ENCODE measurements at regions not wholly inside any gene's neighbourhood (a gene's known extent, or its start where the extent isn't known, plus 50 kb on each side); places are given as distances from the start of the nearest gene placed in this dataset.
"Not testable (repeated sequence)": the region's sequence is repeated elsewhere in the genome, so short reads cannot be mapped to it uniquely, and the experiment has no call there.

- TF ChIP-seq EZH2phosphoT487 (IDR thresholded peaks at IDR 0.05; ENCODE audit: borderline replicate concordance, low read length) (no peak), CTCF (IDR thresholded peaks at IDR 0.05; ENCODE audit: low read depth, low read length, poor library complexity, severe bottlenecking) (no peak)
- no peaks in the 10 kb centered on the region for H3K79me2 ChIP-seq (ENCODE audit: control insufficient read depth, low read length)
- no peaks in the 10 kb centered on the region for H3K9me2 ChIP-seq (replicated peaks; ENCODE audit: control insufficient read depth, low read length)
- no peaks in the 10 kb centered on the region for H3K27me3 ChIP-seq (ENCODE audit: control insufficient read depth, low read length)
- H3K9me3 ChIP-seq (ENCODE audit: control insufficient read depth, insufficient read depth, low read length), result no peaks in the 10 kb centered on the region
- no peaks in the 10 kb centered on the region for H3K36me3 ChIP-seq (ENCODE audit: control insufficient read depth, low read length)
- no peaks in the 10 kb centered on the region for H4K20me1 ChIP-seq (ENCODE audit: control insufficient read depth, insufficient read depth, low read depth, low read length)
- no peak overlapping the region for H3K4me3 ChIP-seq (ENCODE audit: low read length)
- H3F3A ChIP-seq (ENCODE audit: control insufficient read depth, insufficient read depth), result no peaks in the 10 kb centered on the region
- no peak overlapping the region for H3K4me2 ChIP-seq (ENCODE audit: low read length)
- no peaks in the 10 kb centered on the region for H3K4me1 ChIP-seq (ENCODE audit: control insufficient read depth, low read length)
- no peak overlapping the region for H3K27ac ChIP-seq (ENCODE audit: low read depth, low read length)
Observed at GRCh38 chr16:59634004-59634579, 900.0 kb upstream of the GOT2 start.

- H3F3A ChIP-seq (ENCODE audit: control insufficient read depth, insufficient read depth), result no peaks in the 10 kb centered on the region
- H3K9me3 ChIP-seq (ENCODE audit: control insufficient read depth, insufficient read depth, low read length), result no peaks in the 10 kb centered on the region
- no peaks in the 10 kb centered on the region for H4K20me1 ChIP-seq (ENCODE audit: control insufficient read depth, insufficient read depth, low read depth, low read length)
- no peaks in the 10 kb centered on the region for H3K9me2 ChIP-seq (replicated peaks; ENCODE audit: control insufficient read depth, low read length)
- no peak overlapping the region for H3K4me3 ChIP-seq (ENCODE audit: low read length)
- no peak overlapping the region for H3K27ac ChIP-seq (ENCODE audit: low read depth, low read length)
- no peaks in the 10 kb centered on the region for H3K36me3 ChIP-seq (ENCODE audit: control insufficient read depth, low read length)
- TF ChIP-seq CTCF (IDR thresholded peaks at IDR 0.05; ENCODE audit: low read depth, low read length, poor library complexity, severe bottlenecking) (no peak), EZH2phosphoT487 (IDR thresholded peaks at IDR 0.05; ENCODE audit: borderline replicate concordance, low read length) (no peak)
- H3K4me1 ChIP-seq (ENCODE audit: control insufficient read depth, low read length), result no peaks in the 10 kb centered on the region
- no peaks in the 10 kb centered on the region for H3K79me2 ChIP-seq (ENCODE audit: control insufficient read depth, low read length)
- no peaks in the 10 kb centered on the region for H3K27me3 ChIP-seq (ENCODE audit: control insufficient read depth, low read length)
- no peak overlapping the region for H3K4me2 ChIP-seq (ENCODE audit: low read length)
Observed at GRCh38 chr16:59632276-59632855, 898.2 kb upstream of the GOT2 start.

- H3K79me2 ChIP-seq (ENCODE audit: control insufficient read depth, low read length); H3F3A ChIP-seq (ENCODE audit: control insufficient read depth, insufficient read depth); H3K9me2 ChIP-seq (replicated peaks; ENCODE audit: control insufficient read depth, low read length); H3K36me3 ChIP-seq (ENCODE audit: control insufficient read depth, low read length); H3K27ac ChIP-seq (ENCODE audit: low read depth, low read length); H3K27me3 ChIP-seq (ENCODE audit: control insufficient read depth, low read length); H4K20me1 ChIP-seq (ENCODE audit: control insufficient read depth, insufficient read depth, low read depth, low read length); H3K4me3 ChIP-seq (ENCODE audit: low read length); H3K4me1 ChIP-seq (ENCODE audit: control insufficient read depth, low read length); H3K9me3 ChIP-seq (ENCODE audit: control insufficient read depth, insufficient read depth, low read length); H3K4me2 ChIP-seq (ENCODE audit: low read length): not testable (repeated sequence)
Observed at GRCh38 chr16:59624381-59624780, 890.3 kb upstream of the GOT2 start.

GRCh38 chr16:59614466-59615240 lies 880.5 kb upstream of the GOT2 start:
- Histone ChIP-seq H3K4me2 (ENCODE audit: low read length) (no peak overlapping the region), H4K20me1 (ENCODE audit: control insufficient read depth, insufficient read depth, low read depth, low read length) (no peaks in the 10 kb centered on the region), H3K79me2 (ENCODE audit: control insufficient read depth, low read length) (no peaks in the 10 kb centered on the region), H3K36me3 (ENCODE audit: control insufficient read depth, low read length) (no peaks in the 10 kb centered on the region), H3K27me3 (ENCODE audit: control insufficient read depth, low read length) (no peaks in the 10 kb centered on the region), H3F3A (ENCODE audit: control insufficient read depth, insufficient read depth) (no peaks in the 10 kb centered on the region), H3K9me3 (ENCODE audit: control insufficient read depth, insufficient read depth, low read length) (no peaks in the 10 kb centered on the region), H3K27ac (ENCODE audit: low read depth, low read length) (no peak overlapping the region), H3K4me3 (ENCODE audit: low read length) (no peak overlapping the region), H3K4me1 (ENCODE audit: control insufficient read depth, low read length) (no peaks in the 10 kb centered on the region), H3K9me2 (replicated peaks; ENCODE audit: control insufficient read depth, low read length) (no peaks in the 10 kb centered on the region)
- no peak for TF ChIP-seq EZH2phosphoT487 (IDR thresholded peaks at IDR 0.05; ENCODE audit: borderline replicate concordance, low read length)
- no peak for TF ChIP-seq CTCF (IDR thresholded peaks at IDR 0.05; ENCODE audit: low read depth, low read length, poor library complexity, severe bottlenecking)

- not testable (repeated sequence) for H3K79me2 ChIP-seq (ENCODE audit: control insufficient read depth, low read length); H3K9me2 ChIP-seq (replicated peaks; ENCODE audit: control insufficient read depth, low read length); H3K4me3 ChIP-seq (ENCODE audit: low read length); H4K20me1 ChIP-seq (ENCODE audit: control insufficient read depth, insufficient read depth, low read depth, low read length); H3K4me1 ChIP-seq (ENCODE audit: control insufficient read depth, low read length); H3K27me3 ChIP-seq (ENCODE audit: control insufficient read depth, low read length); H3K4me2 ChIP-seq (ENCODE audit: low read length); H3F3A ChIP-seq (ENCODE audit: control insufficient read depth, insufficient read depth); H3K36me3 ChIP-seq (ENCODE audit: control insufficient read depth, low read length); H3K9me3 ChIP-seq (ENCODE audit: control insufficient read depth, insufficient read depth, low read length); H3K27ac ChIP-seq (ENCODE audit: low read depth, low read length)
Observed at GRCh38 chr16:59612910-59613620, 878.9 kb upstream of the GOT2 start.

Data from DOHH2 (cell line).